Testis (tissue), 2 donors: ENCODE measurements at regions not wholly inside any gene's neighbourhood (a gene's known extent, or its start where the extent isn't known, plus 50 kb on each side); places are given as distances from the start of the nearest gene placed in this dataset.

Source experiments
- POLR2A ChIP-seq: fragments of 450-650 bp; IDR thresholded peaks from one replicate; pipeline ENCODE4 v1.6.1; 2017; ENCODE audit warnings: antibody characterized with exemption, mild to moderate bottlenecking, moderate library complexity
- TF ChIP-seq, protein P1 (sequence below), 3 experiments: fragments of 450-650 bp in 2 of 3; fragments of 200-600 bp in 1 of 3; sonication (generic) in 1 of 3; IDR thresholded peaks; one replicate each; pipeline ENCODE4 v1.5.1; 2016 to 2019; ENCODE audit warnings: antibody characterized with exemption in 3 of 3, mild to moderate bottlenecking in 2 of 3, moderate library complexity in 1 of 3

DNA sequence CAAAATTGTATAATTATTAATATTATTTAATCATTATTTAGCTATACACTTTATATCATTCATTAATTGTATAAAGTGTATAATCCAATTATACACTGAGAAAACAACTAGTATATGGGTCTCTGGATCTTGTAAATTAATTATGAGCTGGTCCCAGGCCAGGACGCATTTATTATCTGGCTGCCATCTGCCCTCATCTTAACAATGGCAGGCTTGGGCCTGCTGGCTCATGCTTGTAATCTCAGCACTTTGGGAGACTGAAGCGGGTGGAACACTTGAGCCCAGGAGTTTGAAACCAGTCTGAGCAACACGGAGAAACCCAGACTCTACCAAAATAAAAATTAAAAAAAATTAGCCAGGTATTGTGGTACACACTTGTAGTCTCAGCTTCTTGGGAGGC is 502.2 kb upstream of the NRXN1 start:
- TF ChIP-seq, protein P1, sequence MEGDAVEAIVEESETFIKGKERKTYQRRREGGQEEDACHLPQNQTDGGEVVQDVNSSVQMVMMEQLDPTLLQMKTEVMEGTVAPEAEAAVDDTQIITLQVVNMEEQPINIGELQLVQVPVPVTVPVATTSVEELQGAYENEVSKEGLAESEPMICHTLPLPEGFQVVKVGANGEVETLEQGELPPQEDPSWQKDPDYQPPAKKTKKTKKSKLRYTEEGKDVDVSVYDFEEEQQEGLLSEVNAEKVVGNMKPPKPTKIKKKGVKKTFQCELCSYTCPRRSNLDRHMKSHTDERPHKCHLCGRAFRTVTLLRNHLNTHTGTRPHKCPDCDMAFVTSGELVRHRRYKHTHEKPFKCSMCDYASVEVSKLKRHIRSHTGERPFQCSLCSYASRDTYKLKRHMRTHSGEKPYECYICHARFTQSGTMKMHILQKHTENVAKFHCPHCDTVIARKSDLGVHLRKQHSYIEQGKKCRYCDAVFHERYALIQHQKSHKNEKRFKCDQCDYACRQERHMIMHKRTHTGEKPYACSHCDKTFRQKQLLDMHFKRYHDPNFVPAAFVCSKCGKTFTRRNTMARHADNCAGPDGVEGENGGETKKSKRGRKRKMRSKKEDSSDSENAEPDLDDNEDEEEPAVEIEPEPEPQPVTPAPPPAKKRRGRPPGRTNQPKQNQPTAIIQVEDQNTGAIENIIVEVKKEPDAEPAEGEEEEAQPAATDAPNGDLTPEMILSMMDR (IDR thresholded peaks at IDR 0.05): no peak
- TF ChIP-seq POLR2A: no peak
